Heart right ventricle (tissue), 16 donors: ENCODE measurements at regions not wholly inside any gene's neighbourhood (a gene's known extent, or its start where the extent isn't known, plus 50 kb on each side); places are given as distances from the start of the nearest gene placed in this dataset.

Experiments used
- ATAC-seq, 8 donors: fragments of 200-7000 bp; cut with Tn5 transposase; one replicate each; pipeline ENCODE4 v1.9.1; 2020; ENCODE audit warnings: mild to moderate bottlenecking in 8 of 8, moderate library complexity in 8 of 8, moderate number of reproducible peaks in 1 of 8
- DNase-seq, 2 donors: peaks; one replicate each; pipeline ENCODE4 v3.0.0-alpha.2; 2020
- H3K27ac ChIP-seq, 10 donors: fragments of 200-600 bp; sonication (generic) in 2 of 10; one replicate each; pipeline versions ENCODE4 v1.5.0 to v1.8.0; 2020 to 2022; ENCODE audit warnings: mild to moderate bottlenecking in 3 of 10
- H3K27me3 ChIP-seq, 7 donors: fragments of 200-600 bp; one replicate each; pipeline ENCODE4 v1.8.0; 2021 to 2022; ENCODE audit warnings: mild to moderate bottlenecking in 2 of 7
- H3K36me3 ChIP-seq, 9 donors: fragments of 200-600 bp; sonication (generic) in 1 of 9; one replicate each; pipeline versions ENCODE4 v1.5.0 to v1.8.0; 2020 to 2022; ENCODE audit warnings: mild to moderate bottlenecking in 2 of 9
- H3K4me1 ChIP-seq, 9 donors: fragments of 200-600 bp; sonication (generic) in 1 of 9; one replicate each; pipeline versions ENCODE4 v1.5.0 to v1.8.0; 2020 to 2022; ENCODE audit warnings: mild to moderate bottlenecking in 4 of 9
- H3K4me3 ChIP-seq, 10 donors: fragments of 200-600 bp; sonication (generic) in 2 of 10; one replicate each; pipeline versions ENCODE4 v1.5.0 to v1.8.0; 2020 to 2022; ENCODE audit warnings: mild to moderate bottlenecking in 7 of 10, moderate library complexity in 2 of 10
- H3K9me3 ChIP-seq, 11 donors: fragments of 200-600 bp in 10 of 11; sonication (generic) in 2 of 11; one replicate each; pipeline versions ENCODE4 v1.5.0 to v1.8.0; 2013 to 2022; ENCODE audit warnings: mild to moderate bottlenecking in 2 of 11, control low read depth in 1 of 11, moderate library complexity in 1 of 11
- CTCF ChIP-seq, 9 donors: fragments of 200-600 bp; sonication (generic) in 2 of 9; IDR thresholded peaks; one replicate each; pipeline versions ENCODE4 v1.5.0 to v1.8.0; 2021 to 2022; ENCODE audit warnings: antibody characterized with exemption in 9 of 9, mild to moderate bottlenecking in 5 of 9, moderate library complexity in 1 of 9
- WGBS, 2 donors: extraction: QIAGEN DNeasy Blood & Tissue Kit; methylation state at CpG; one replicate each; pipeline ENCODE4 v1.1.7; 2013; ENCODE audit warnings: inconsistent platforms in 1 of 2; 5-methylcytosine and 5-hydroxymethylcytosine counted together
- intact Hi-C, 10 donors: fragments of 100-400 bp; cut with DNase I; formaldehyde crosslinking; loops; one replicate each; pipeline versions ENCODE4 v1.11.1 to v1.14.2; 2022
- donor health status: Arrhythmogenic right ventricular cardiomyopathy.
- donor health status: ischemic (EF 13 %, LVEDD 7.1; RV severe dilation, severe dysfunction).
- donor health status: healthy with polysubstance abuse.
- donor health status: DM: no; HTN: yes; CAD: no.
- donor health status: DM: no; HTN: no; CAD: no.
- donor health status: ischemic (EF 25% LVEDD 6.9; RV normal size, moderate dysfunction).
- donor health status: ischemic (EF 25% LVEDD 5.7; RV mildly dilated, moderate dysfunction).
- donor health status: healthy.
- donor health status: DM: yes; HTN: yes; CAD: no.
- donor health status: Ischemic cardiomyopathy.
- donor health status: ischemic (EF 35%, LVEDD 5.7; RV mildly dilated, moderate dysfunction).
- donor health status: nonischemic (EF 11% LVEDD 7.7; RV severe dilation, severe dysfunction).
- donor health status: DM: yes; HTN: yes; CAD: no.
- donor health status: PGD.
- donor health status: ischemic (EF 29% LVEDD 5.4; RV normal size, mild dysfunction).
- donor health status: nonischemic (EF 23%, LVEDD 6.1; RV moderate dilation, normal function).

- no peak for TF ChIP-seq CTCF (IDR thresholded peaks at IDR 0.05)
- WGBS, 2 donors: 28 to 37% methylated on average over 5 of the region's 5 CpGs
- peaks cover 0 to 8% (median 0%) of the 10 kb centered on the region in 7 donors for H3K27me3 ChIP-seq
- ATAC-seq: no peak
- H3K27ac ChIP-seq: no peak overlapping the region
- intact Hi-C loops: no loop called here
- no peaks in the 10 kb centered on the region for H3K9me3 ChIP-seq
- no peak for DNase-seq
- H3K4me3 ChIP-seq: no peak overlapping the region
- peaks cover 0 to 5% (median 0%) of the 10 kb centered on the region in 9 donors for H3K4me1 ChIP-seq
- no peaks in the 10 kb centered on the region for H3K36me3 ChIP-seq
Observed at GRCh38 chr13:109483284-109483683, 303.1 kb downstream of the IRS2 start.

- intact Hi-C loops: no loop called here
Observed at GRCh38 chr13:109481040-109481439, 305.3 kb downstream of the IRS2 start.

GRCh38 chr13:109480011-109480955, 306.1 kb downstream of the IRS2 start:
- intact Hi-C loops: no loop called here
- peaks cover 0 to 5% (median 0%) of the 10 kb centered on the region in 9 donors for H3K4me1 ChIP-seq
- TF ChIP-seq CTCF (IDR thresholded peaks at IDR 0.05): no peak
- H3K4me3 ChIP-seq: no peak overlapping the region
- no peaks in the 10 kb centered on the region for H3K9me3 ChIP-seq
- no peak overlapping the region for H3K27ac ChIP-seq
- no peak for DNase-seq
- no peaks in the 10 kb centered on the region for H3K36me3 ChIP-seq
- 66% methylated on average over 11 of the region's 11 CpGs for WGBS, 2 donors
- H3K27me3 ChIP-seq: peaks cover 0 to 5% (median 0%) of the 10 kb centered on the region in 7 donors
- ATAC-seq: peak in 6 of 8 donors; percentile 23 to 86 (median 50)

More at GRCh38 chr13:109481040-109481439, 305.3 kb downstream of the IRS2 start:
- Histone ChIP-seq H3K27me3 (peaks cover 0 to 7% (median 0%) of the 10 kb centered on the region in 7 donors), H3K4me3 (no peak overlapping the region), H3K9me3 (no peaks in the 10 kb centered on the region), H3K4me1 (peaks cover 0 to 5% (median 0%) of the 10 kb centered on the region in 9 donors), H3K36me3 (no peaks in the 10 kb centered on the region), H3K27ac (no peak overlapping the region)
- WGBS, 2 donors: 84 to 91% methylated on average over 7 of the region's 7 CpGs
- no peak for ATAC-seq
- no peak for DNase-seq
- no peak for TF ChIP-seq CTCF (IDR thresholded peaks at IDR 0.05)

- WGBS, 2 donors: 94 to 100% methylated on average over 2 of the region's 2 CpGs
- no peak overlapping the region for H3K27ac ChIP-seq
- peaks cover 0 to 5% (median 0%) of the 10 kb centered on the region in 7 donors for H3K27me3 ChIP-seq
- no peaks in the 10 kb centered on the region for H3K36me3 ChIP-seq
- H3K9me3 ChIP-seq: no peaks in the 10 kb centered on the region
- intact Hi-C loops: no loop called here
- ATAC-seq (no peak), DNase-seq (no peak)
- H3K4me3 ChIP-seq: no peak overlapping the region
- TF ChIP-seq CTCF (IDR thresholded peaks at IDR 0.05): no peak
- H3K4me1 ChIP-seq: peaks cover 0 to 5% (median 0%) of the 10 kb centered on the region in 9 donors
Observed at GRCh38 chr13:109479534-109479933, 306.8 kb downstream of the IRS2 start.
